Uterus (tissue), 3 donors: ENCODE measurements at regions not wholly inside any gene's neighbourhood (a gene's known extent, or its start where the extent isn't known, plus 50 kb on each side); places are given as distances from the start of the nearest gene placed in this dataset.

Experiments
- DNase-seq, 2 donors: peaks; one replicate each; pipeline ENCODE4 v3.0.0-alpha.2; 2019 to 2020
- H3K27ac ChIP-seq, 2 donors: fragments of 200-600 bp; sonication (generic); 1 replicate in 1 of 2; 2 replicates in 1 of 2; pipeline ENCODE4 v1.5.1; 2016 to 2018
- H3K27me3 ChIP-seq, 2 donors: fragments of 200-600 bp; sonication (generic); one replicate each; pipeline ENCODE4 v1.5.1; 2018 to 2019; ENCODE audit warnings: control low read depth in 1 of 2
- H3K36me3 ChIP-seq, 2 donors: fragments of 200-600 bp; sonication (generic); one replicate each; pipeline ENCODE4 v1.5.1; 2019; ENCODE audit warnings: control low read depth in 1 of 2
- H3K4me1 ChIP-seq, 2 donors: fragments of 200-600 bp; sonication (generic); one replicate each; pipeline ENCODE4 v1.5.1; 2018 to 2019; ENCODE audit warnings: control low read depth in 1 of 2
- H3K4me3 ChIP-seq, 2 donors: fragments of 200-600 bp; sonication (generic); 1 replicate in 1 of 2; 2 replicates in 1 of 2; pipeline ENCODE4 v1.5.1; 2018 to 2019; ENCODE audit warnings: mild to moderate bottlenecking in 1 of 2
- H3K9me3 ChIP-seq, 2 donors: fragments of 200-600 bp; sonication (generic); one replicate each; pipeline ENCODE4 v1.5.1; 2019; ENCODE audit warnings: control low read depth in 1 of 2
- POLR2A ChIP-seq, 2 donors: fragments of 450-650 bp; IDR thresholded peaks; one replicate each; pipeline ENCODE4 v1.6.1; 2016; ENCODE audit warnings: antibody characterized with exemption in 2 of 2, mild to moderate bottlenecking in 1 of 2, moderate library complexity in 1 of 2
- intact Hi-C: fragments of 100-400 bp; cut with DNase I; formaldehyde crosslinking; loops from one replicate; pipeline ENCODE4 v1.15.1; 2023; ENCODE audit warnings: low total_unique reads
- TF ChIP-seq, protein P1 (sequence below), 4 experiments: fragments of 200-600 bp in 2 of 4; fragments of 450-650 bp in 2 of 4; sonication (generic) in 2 of 4; IDR thresholded peaks; one replicate each; pipeline ENCODE4 v1.5.1; 2016 to 2019; ENCODE audit warnings: antibody characterized with exemption in 4 of 4, mild to moderate bottlenecking in 2 of 4, moderate library complexity in 1 of 4
- donor health status: DM: yes; HTN: yes; CAD: no.

DNA sequence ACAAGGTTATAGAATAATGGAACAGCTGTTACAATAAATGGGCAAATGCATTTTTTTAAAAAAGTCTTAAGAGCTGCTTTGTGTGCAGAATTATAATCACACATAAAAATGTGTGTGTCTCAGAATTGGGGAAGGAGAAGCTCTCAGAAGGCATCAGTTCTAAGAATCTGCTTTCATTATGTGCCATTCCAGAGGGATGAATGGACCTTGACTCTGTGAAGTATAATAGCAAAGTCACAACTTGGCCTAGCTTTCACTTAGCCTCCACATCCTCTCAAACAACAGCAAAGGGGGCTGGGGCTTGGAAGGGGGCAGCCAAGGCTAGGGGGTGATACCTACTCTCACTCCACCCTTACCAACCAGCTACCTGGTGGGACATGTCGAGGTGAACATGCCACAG, 265.0 kb downstream of the CDC5L start:
- no peak overlapping the region for H3K4me3 ChIP-seq
- no peak for DNase-seq
- no peaks in the 10 kb centered on the region for H3K4me1 ChIP-seq
- TF ChIP-seq POLR2A (IDR thresholded peaks at IDR 0.05), result no peak
- TF ChIP-seq, protein P1, sequence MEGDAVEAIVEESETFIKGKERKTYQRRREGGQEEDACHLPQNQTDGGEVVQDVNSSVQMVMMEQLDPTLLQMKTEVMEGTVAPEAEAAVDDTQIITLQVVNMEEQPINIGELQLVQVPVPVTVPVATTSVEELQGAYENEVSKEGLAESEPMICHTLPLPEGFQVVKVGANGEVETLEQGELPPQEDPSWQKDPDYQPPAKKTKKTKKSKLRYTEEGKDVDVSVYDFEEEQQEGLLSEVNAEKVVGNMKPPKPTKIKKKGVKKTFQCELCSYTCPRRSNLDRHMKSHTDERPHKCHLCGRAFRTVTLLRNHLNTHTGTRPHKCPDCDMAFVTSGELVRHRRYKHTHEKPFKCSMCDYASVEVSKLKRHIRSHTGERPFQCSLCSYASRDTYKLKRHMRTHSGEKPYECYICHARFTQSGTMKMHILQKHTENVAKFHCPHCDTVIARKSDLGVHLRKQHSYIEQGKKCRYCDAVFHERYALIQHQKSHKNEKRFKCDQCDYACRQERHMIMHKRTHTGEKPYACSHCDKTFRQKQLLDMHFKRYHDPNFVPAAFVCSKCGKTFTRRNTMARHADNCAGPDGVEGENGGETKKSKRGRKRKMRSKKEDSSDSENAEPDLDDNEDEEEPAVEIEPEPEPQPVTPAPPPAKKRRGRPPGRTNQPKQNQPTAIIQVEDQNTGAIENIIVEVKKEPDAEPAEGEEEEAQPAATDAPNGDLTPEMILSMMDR (IDR thresholded peaks at IDR 0.05), result no peak
- H3K36me3 ChIP-seq, result no peaks in the 10 kb centered on the region
- H3K9me3 ChIP-seq, result no peaks in the 10 kb centered on the region
- no peak overlapping the region for H3K27ac ChIP-seq
- H3K27me3 ChIP-seq, result no peaks in the 10 kb centered on the region
- intact Hi-C loops, result no loop called here

DNA sequence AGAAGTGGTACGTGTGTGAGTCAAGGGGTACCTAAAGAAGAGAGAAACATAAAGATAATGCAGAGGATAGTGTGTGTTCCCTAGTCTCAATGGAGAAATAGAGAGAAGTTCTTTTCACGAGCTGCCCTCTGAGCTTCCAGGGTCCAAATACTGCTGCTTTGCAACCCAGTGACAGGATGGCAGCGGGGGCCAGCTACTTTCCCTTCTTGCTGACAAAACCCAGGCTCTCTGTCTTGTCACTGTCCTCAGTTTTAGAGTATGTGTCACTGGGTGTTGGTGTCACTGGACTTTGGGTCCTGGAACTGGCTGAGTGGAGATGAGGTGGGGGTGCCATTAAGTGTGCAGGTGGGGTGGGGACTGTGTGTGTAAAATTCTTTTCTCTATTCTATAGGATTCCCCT, 265.6 kb downstream of the CDC5L start:
- Histone ChIP-seq H3K4me3 (no peak overlapping the region), H3K9me3 (no peaks in the 10 kb centered on the region), H3K36me3 (no peaks in the 10 kb centered on the region), H3K4me1 (no peaks in the 10 kb centered on the region), H3K27ac (no peak overlapping the region), H3K27me3 (no peaks in the 10 kb centered on the region)
- intact Hi-C loops, result no loop called here
- TF ChIP-seq POLR2A (IDR thresholded peaks at IDR 0.05), result no peak
- TF ChIP-seq, protein P1 (IDR thresholded peaks at IDR 0.05), result no peak
- no peak for DNase-seq

DNA sequence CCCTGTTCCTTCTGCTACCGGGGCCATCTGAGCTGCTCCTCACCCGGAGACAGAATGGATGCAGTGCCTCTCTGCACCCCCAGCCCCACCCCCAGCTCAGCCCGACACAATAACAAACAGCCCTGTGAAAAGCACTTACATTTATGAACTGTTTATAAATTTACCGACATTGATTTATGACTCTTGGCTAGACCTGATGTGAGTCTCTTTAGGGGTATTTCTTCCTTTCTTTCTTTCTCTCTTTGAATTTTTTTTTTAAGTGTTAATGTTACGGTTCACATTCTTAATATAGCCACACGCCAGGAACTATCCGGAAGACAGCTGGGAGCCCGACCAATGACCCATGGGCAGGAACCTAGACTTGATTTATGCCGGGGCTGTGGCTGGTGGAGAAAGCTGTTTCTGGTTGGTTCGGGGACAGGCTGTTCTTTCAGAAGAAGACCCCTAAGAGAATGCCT, 266.3 kb downstream of the CDC5L start:
- Histone ChIP-seq H3K4me3 (no peak overlapping the region), H3K36me3 (no peaks in the 10 kb centered on the region), H3K27me3 (no peaks in the 10 kb centered on the region), H3K4me1 (no peaks in the 10 kb centered on the region), H3K27ac (no peak overlapping the region), H3K9me3 (no peaks in the 10 kb centered on the region)
- intact Hi-C loops, result no loop called here
- no peak for DNase-seq
- no peak for TF ChIP-seq POLR2A (IDR thresholded peaks at IDR 0.05)
- TF ChIP-seq, protein P1 (IDR thresholded peaks at IDR 0.05), result no peak

DNA sequence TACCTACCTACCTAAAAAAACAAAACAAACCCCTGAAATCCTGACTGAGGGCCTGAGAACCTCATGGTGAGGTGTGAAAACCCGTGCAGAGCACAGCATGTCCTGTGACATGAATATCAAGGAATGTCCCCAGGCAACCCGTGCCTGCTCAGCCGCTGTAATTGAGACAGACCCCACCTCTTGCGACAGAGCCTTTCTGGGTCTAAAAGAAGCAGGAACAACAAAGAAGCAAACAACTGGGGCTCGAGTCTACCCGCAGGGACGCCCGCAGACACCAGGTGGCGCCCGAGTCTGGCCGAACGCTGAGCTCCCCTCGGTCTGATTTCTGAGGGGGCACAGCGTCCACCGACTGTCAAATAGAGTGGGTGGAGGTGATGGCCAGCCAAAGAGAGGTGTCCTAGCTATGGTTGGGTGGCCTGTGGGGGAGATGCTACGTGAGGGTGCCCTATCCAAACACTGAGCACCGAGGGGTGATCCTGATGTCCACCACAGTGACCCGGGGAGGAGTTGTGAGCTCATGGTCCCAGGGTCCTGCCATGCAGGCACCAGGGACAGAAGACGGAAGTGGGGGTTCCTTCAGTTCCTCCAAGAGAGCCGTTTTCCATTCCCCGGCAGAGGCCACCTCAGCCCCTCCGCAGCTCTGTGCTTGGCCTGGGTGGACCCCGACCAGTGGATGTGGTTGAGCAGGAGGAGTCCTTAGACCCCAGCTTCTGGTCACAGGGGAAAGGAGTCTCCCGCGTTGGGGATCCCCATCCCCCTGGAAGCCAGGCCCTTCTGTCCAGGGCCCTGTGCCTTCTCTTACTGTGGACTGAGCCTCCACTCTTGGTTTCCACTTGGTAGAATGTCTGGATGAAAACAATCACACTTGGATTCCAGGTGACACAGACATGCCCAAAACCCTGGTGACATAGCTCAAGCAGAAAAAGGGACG, 268.2 kb downstream of the CDC5L start:
- Histone ChIP-seq H3K27ac (no peak overlapping the region), H3K9me3 (no peaks in the 10 kb centered on the region), H3K4me3 (no peak overlapping the region), H3K27me3 (no peaks in the 10 kb centered on the region), H3K4me1 (no peaks in the 10 kb centered on the region), H3K36me3 (no peaks in the 10 kb centered on the region)
- intact Hi-C loops, result no loop called here
- peak; percentile 67 to 77 for DNase-seq
- no peak for TF ChIP-seq POLR2A (IDR thresholded peaks at IDR 0.05)
- TF ChIP-seq, protein P1 (IDR thresholded peaks at IDR 0.05), result peak; percentile 75 to 88 (median 80)

DNA sequence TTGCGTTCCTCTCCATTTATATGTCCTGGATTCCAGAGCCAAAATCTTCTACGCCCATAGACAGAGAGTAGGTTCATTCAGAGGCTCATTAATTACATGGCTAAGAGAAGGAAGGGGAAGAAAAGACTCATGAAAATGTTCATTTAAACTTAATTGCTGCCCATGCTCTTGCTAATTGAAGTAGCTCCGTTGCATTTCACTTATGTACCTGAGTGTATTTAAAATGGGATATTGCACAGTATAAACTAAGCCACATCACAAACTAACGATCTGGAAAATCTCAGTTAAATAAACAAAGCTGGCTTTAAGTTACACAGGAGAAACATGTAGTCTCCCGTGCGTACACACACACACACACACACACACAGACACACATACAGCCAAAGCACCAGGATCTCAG, 269.2 kb downstream of the CDC5L start:
- Histone ChIP-seq H3K36me3 (no peaks in the 10 kb centered on the region), H3K27me3 (no peaks in the 10 kb centered on the region), H3K4me1 (no peaks in the 10 kb centered on the region), H3K4me3 (no peak overlapping the region), H3K9me3 (no peaks in the 10 kb centered on the region), H3K27ac (no peak overlapping the region)
- no peak for DNase-seq
- intact Hi-C loops, result no loop called here
- no peak for TF ChIP-seq POLR2A (IDR thresholded peaks at IDR 0.05)
- TF ChIP-seq, protein P1 (IDR thresholded peaks at IDR 0.05), result no peak
